ENCODE measurements at regions not wholly inside any gene's neighbourhood (a gene's known extent, or its start where the extent isn't known, plus 50 kb on each side); places are given as distances from the start of the nearest gene placed in this dataset. TPM values are rescaled to one million over a fixed set of nuclear protein-coding genes. Genes with fewer than 3 reads are reported as not detected.

DNA sequence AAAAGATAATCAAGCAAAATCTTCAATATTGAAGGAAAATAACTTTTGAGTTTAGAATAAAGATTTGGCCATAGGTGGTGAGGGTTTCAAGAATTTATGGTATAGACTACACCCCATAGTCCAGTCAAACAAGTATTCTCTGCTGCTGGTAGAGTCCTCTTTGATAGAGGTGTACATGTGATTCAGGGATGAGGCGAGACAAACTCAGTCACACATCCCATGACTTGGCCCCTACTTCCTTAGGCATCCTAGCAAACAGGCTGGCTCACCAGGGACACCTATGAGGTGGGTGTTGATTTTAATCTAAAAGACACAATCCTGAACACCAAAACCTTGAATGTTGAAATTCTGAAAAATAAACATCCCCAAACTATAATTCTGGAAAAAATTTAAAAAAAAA is 78.1 kb upstream of the SLC25A13 start:
- TF ChIP-seq, protein P1, sequence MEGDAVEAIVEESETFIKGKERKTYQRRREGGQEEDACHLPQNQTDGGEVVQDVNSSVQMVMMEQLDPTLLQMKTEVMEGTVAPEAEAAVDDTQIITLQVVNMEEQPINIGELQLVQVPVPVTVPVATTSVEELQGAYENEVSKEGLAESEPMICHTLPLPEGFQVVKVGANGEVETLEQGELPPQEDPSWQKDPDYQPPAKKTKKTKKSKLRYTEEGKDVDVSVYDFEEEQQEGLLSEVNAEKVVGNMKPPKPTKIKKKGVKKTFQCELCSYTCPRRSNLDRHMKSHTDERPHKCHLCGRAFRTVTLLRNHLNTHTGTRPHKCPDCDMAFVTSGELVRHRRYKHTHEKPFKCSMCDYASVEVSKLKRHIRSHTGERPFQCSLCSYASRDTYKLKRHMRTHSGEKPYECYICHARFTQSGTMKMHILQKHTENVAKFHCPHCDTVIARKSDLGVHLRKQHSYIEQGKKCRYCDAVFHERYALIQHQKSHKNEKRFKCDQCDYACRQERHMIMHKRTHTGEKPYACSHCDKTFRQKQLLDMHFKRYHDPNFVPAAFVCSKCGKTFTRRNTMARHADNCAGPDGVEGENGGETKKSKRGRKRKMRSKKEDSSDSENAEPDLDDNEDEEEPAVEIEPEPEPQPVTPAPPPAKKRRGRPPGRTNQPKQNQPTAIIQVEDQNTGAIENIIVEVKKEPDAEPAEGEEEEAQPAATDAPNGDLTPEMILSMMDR (IDR thresholded peaks at IDR 0.05; ENCODE audit: insufficient read depth, low read depth, low read length), result no peak
- no peak for DNase-seq (ENCODE audit: low read depth)
- no peak overlapping the region for H3K4me3 ChIP-seq (ENCODE audit: low read depth, low read length)

DNA sequence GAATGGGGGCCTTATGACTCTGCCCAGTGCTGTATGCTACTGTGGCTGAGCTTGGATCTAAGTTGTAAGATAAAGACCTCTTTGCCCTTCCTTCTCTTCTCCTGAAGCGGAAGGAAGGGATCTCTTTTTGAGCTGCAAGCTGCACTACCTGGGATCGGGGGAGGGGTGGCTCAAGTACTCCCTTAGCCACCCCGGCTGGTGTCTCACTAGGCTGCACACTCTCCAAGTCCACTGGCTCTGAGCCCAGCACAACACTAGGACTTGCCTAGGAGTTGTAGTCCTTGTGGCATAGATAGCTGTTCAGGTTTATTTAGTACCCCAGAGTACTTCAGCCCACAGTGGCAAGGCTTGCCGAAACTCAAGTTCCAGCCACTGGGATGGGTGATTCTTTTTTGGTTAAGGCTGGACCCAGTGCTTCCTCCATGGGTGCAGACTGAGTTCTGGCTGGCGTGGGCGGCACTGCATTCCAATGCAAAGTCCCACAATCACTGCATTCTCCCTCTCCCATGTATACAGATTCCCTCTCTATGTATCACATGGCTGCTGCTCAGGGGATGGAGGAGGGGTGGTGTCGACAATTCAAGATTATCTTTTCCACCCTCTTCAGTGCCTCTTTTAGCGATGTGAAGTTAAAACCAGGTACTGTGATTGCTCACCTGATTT is 76.2 kb upstream of the SLC25A13 start:
- TF ChIP-seq, protein P1 (IDR thresholded peaks at IDR 0.05; ENCODE audit: insufficient read depth, low read depth, low read length), result no peak
- H3K4me3 ChIP-seq (ENCODE audit: low read depth, low read length), result no peak overlapping the region
- no peak for DNase-seq (ENCODE audit: low read depth)

DNA sequence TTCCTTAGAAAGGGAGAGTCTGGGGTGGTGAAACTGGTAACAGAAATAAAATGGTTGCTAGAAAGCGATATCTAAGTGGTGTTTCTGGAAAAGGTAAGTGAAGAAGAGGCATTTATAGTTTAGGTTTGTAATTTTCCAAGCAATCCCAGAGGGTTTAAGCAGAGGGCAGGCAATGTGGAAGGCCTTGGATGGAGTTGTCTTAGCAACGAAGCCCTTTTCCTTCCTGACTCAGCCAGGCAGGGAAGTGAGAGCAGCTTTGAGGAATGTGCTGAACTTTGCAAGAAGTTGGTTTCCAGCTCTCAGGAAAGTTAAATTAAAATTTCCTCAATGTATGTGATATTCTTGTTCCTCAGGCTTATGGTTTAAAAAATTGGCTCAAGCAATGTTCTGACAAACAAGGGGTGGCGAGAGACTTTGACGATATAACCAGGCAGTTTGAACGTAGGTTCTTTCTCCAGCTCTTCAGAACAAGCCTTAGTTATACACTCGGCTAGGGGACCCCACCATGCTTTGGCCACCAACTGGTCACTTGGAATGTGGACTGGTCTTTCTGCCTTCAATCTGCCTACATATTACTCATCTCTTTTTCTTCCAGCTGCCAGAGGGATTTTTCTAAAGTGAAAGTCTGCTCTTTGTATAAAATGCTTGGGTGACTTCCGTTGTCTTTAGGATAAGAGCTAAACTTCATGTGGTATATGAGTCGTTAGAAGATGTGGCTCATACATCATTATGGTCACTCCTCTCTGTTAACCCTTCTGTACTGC is 66.9 kb upstream of the SLC25A13 start:
- no peak overlapping the region for H3K4me3 ChIP-seq (ENCODE audit: low read depth, low read length)
- peak; percentile 48 for DNase-seq (ENCODE audit: low read depth)
- TF ChIP-seq, protein P1 (IDR thresholded peaks at IDR 0.05; ENCODE audit: insufficient read depth, low read depth, low read length), result no peak

DNA sequence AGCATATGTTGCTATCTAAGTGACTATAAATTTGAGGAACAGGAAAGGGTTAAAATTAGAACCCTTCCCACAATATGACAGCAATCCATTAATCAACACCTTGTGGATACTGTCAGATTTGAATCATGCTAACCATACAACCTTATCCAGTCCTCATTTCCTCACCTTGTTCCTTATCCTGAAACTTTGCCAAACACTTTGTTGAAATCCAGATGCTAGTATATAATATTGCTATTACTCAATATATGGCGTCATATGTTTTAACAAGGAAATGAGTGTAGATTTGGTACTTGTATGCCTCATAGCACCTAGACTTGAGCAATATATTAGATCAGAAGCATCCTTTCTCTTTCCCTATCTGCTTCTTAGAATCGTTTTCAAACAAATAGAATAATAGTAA is 66.3 kb upstream of the SLC25A13 start:
- DNase-seq (ENCODE audit: low read depth), result peak; percentile 67
- H3K4me3 ChIP-seq (ENCODE audit: low read depth, low read length), result no peak overlapping the region
- TF ChIP-seq, protein P1 (IDR thresholded peaks at IDR 0.05; ENCODE audit: insufficient read depth, low read depth, low read length), result no peak

DNA sequence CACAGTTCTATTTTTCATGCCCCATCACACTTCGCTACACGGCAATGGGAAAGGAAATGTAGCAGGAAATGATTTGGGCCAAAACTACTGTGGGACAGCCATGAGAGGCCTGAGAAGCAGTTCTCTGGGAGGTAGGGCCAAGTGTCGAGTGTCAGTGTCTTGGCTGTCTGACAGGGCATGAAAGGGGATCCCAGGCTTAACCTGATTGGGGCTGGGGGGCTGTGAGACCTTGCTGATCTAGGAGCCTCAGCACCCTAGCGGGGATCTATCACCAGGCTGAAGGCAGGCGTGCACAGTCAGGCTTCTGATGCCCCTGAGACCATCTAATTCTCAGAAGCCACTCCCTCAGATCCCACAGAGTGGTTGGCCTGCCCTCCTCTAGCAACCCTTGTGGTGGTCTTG is 58.2 kb upstream of the SLC25A13 start:
- TF ChIP-seq, protein P1 (IDR thresholded peaks at IDR 0.05; ENCODE audit: insufficient read depth, low read depth, low read length), result no peak

DNA sequence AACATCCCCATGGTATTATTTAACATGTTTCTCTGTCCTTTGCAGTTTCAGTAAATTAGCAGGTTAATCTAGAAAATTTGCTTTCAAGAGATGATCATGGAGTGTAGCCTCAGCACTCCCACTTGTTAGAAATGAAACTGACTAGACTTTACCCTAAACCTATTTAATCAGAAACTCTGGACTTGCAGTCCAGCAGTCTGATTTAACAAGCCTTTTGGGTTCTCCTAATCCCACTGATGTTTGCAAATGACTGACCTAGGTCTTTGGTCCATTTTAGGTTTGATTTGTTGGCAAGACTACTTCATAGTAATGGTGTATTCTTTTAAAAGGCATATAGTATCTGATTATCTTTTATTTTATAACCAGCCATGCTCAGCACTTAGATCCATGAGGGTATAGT is 55.5 kb upstream of the SLC25A13 start:
- DNase-seq (ENCODE audit: low read depth), result no peak
- TF ChIP-seq, protein P1 (IDR thresholded peaks at IDR 0.05; ENCODE audit: insufficient read depth, low read depth, low read length), result no peak
- H3K4me3 ChIP-seq (ENCODE audit: low read depth, low read length), result no peak overlapping the region

More for the DNA sequence above, 58.2 kb upstream of the SLC25A13 start:
- H3K4me3 ChIP-seq (ENCODE audit: low read depth, low read length), result no peak overlapping the region
- no peak for DNase-seq (ENCODE audit: low read depth)

Small RNAs in the stretch of these regions (small RNA-seq; reads per million reads assigned to genes)
- not detected for gene RNU7-188P

Measured in fibroblast of villous mesenchyme (primary cell).